Spleen (tissue), 11 donors: ENCODE measurements at regions not wholly inside any gene's neighbourhood (a gene's known extent, or its start where the extent isn't known, plus 50 kb on each side); places are given as distances from the start of the nearest gene placed in this dataset.

Source experiments
- DNase-seq: peaks from one replicate; pipeline ENCODE4 v3.0.0-alpha.2; 2020
- H3K27ac ChIP-seq, 8 donors: fragments of 200-600 bp; sonication (generic) in 7 of 8; 1 replicate in 4 of 8; 2 replicates in 4 of 8; pipeline versions ENCODE4 v1.5.0 to v1.8.0; 2016 to 2021; ENCODE audit warnings: inconsistent platforms in 4 of 8, mild to moderate bottlenecking in 4 of 8, moderate library complexity in 1 of 8
- H3K27me3 ChIP-seq, 7 donors: fragments of 200-600 bp; sonication (generic) in 6 of 7; replicated peaks in 1 of 7; 1 replicate in 4 of 7; 2 replicates in 3 of 7; pipeline versions ENCODE4 v1.5.0 to v1.8.0; 2016 to 2021; ENCODE audit warnings: inconsistent platforms in 3 of 7, mild to moderate bottlenecking in 1 of 7
- H3K36me3 ChIP-seq, 6 donors: fragments of 200-600 bp; sonication (generic) in 5 of 6; 1 replicate in 4 of 6; 2 replicates in 2 of 6; pipeline versions ENCODE4 v1.5.0 to v1.8.0; 2016 to 2021; ENCODE audit warnings: inconsistent platforms in 2 of 6
- H3K4me1 ChIP-seq, 6 donors: fragments of 200-600 bp; sonication (generic) in 5 of 6; 1 replicate in 3 of 6; 2 replicates in 3 of 6; pipeline versions ENCODE4 v1.5.0 to v1.8.0; 2016 to 2021; ENCODE audit warnings: inconsistent platforms in 3 of 6
- H3K4me3 ChIP-seq, 8 donors: fragments of 200-600 bp; sonication (generic) in 7 of 8; 1 replicate in 4 of 8; 2 replicates in 4 of 8; pipeline versions ENCODE4 v1.5.0 to v1.8.0; 2016 to 2021; ENCODE audit warnings: inconsistent platforms in 4 of 8, mild to moderate bottlenecking in 4 of 8, moderate library complexity in 2 of 8
- H3K9me3 ChIP-seq, 8 donors: fragments of 200-600 bp; sonication (generic) in 7 of 8; 1 replicate in 4 of 8; 2 replicates in 4 of 8; pipeline versions ENCODE4 v1.5.0 to v1.8.0; 2016 to 2021; ENCODE audit warnings: inconsistent platforms in 4 of 8
- POLR2A ChIP-seq, 3 donors: fragments of 450-650 bp; IDR thresholded peaks; one replicate each; pipeline ENCODE4 v1.5.1; 2017; ENCODE audit warnings: antibody characterized with exemption in 3 of 3, mild to moderate bottlenecking in 1 of 3
- POLR2AphosphoS5 ChIP-seq, 3 donors: sonication (generic); formaldehyde crosslinking; IDR thresholded peaks; one replicate each; pipeline ENCODE4 v1.5.1; 2017; ENCODE audit warnings: antibody characterized with exemption in 3 of 3
- WGBS, 5 donors: extraction: QIAGEN DNeasy Blood & Tissue Kit in 3 of 5; methylation state at CpG; one replicate each; pipeline versions ENCODE4 v1.1.5 to v1.1.7; 2013 to 2018; 5-methylcytosine and 5-hydroxymethylcytosine counted together
- intact Hi-C: fragments of 100-400 bp; cut with DNase I; formaldehyde crosslinking; loops from one replicate; pipeline ENCODE4 v1.15.0; 2023; ENCODE audit warnings: low total_unique reads
- TF ChIP-seq, protein P1 (sequence below), 11 experiments: fragments of 200-600 bp in 7 of 11; fragments of 450-650 bp in 4 of 11; sonication (generic) in 4 of 11; IDR thresholded peaks in 8 of 11; conservative IDR thresholded peaks in 3 of 11; 1 replicate in 7 of 11; 2 replicates in 4 of 11; pipeline versions ENCODE4 v1.4.0 to v1.8.0; 2016 to 2021; ENCODE audit warnings: antibody characterized with exemption in 11 of 11, inconsistent platforms in 4 of 11, mild to moderate bottlenecking in 1 of 11
- donor health status: healthy with polysubstance abuse.
- donor health status: DM: no; HTN: no; CAD: no; lungs with moderate emphysema.
- donor health status: DM: no; HTN: no; CAD: no.
- donor health status: Bipolar disorder and iron deficiency.
- donor health status: healthy.
- donor health status: DM: no; HTN: no; CAD: no.
- donor health status: DM: yes; HTN: yes; CAD: no.

- WGBS, 5 donors: 80 to 96% (median 89%) methylated on average over 1 of the region's 1 CpG
- TF ChIP-seq POLR2AphosphoS5 (IDR thresholded peaks at IDR 0.05) (no peak), POLR2A (IDR thresholded peaks at IDR 0.05) (no peak)
- TF ChIP-seq, protein P1, sequence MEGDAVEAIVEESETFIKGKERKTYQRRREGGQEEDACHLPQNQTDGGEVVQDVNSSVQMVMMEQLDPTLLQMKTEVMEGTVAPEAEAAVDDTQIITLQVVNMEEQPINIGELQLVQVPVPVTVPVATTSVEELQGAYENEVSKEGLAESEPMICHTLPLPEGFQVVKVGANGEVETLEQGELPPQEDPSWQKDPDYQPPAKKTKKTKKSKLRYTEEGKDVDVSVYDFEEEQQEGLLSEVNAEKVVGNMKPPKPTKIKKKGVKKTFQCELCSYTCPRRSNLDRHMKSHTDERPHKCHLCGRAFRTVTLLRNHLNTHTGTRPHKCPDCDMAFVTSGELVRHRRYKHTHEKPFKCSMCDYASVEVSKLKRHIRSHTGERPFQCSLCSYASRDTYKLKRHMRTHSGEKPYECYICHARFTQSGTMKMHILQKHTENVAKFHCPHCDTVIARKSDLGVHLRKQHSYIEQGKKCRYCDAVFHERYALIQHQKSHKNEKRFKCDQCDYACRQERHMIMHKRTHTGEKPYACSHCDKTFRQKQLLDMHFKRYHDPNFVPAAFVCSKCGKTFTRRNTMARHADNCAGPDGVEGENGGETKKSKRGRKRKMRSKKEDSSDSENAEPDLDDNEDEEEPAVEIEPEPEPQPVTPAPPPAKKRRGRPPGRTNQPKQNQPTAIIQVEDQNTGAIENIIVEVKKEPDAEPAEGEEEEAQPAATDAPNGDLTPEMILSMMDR (IDR thresholded peaks at IDR 0.05 in 8 of 11, conservative IDR thresholded peaks at IDR 0.05 in 3 of 11): no peak
- H3K9me3 ChIP-seq: peaks cover 0 to 9% (median 1%) of the 10 kb centered on the region in 8 donors
- no peak overlapping the region for H3K27ac ChIP-seq
- intact Hi-C loops: no loop called here
- no peak for DNase-seq
- no peaks in the 10 kb centered on the region for H3K36me3 ChIP-seq
- H3K4me1 ChIP-seq: no peaks in the 10 kb centered on the region
- no peaks in the 10 kb centered on the region for H3K27me3 ChIP-seq
- H3K4me3 ChIP-seq: no peak overlapping the region
Observed at GRCh38 chr6:91720324-91720723, 1133.5 kb upstream of the MAP3K7 start.

- no peaks in the 10 kb centered on the region for H3K36me3 ChIP-seq
- no peak for TF ChIP-seq POLR2AphosphoS5 (IDR thresholded peaks at IDR 0.05)
- TF ChIP-seq POLR2A (IDR thresholded peaks at IDR 0.05): no peak
- TF ChIP-seq, protein P1 (IDR thresholded peaks at IDR 0.05 in 8 of 11, conservative IDR thresholded peaks at IDR 0.05 in 3 of 11): no peak
- H3K4me1 ChIP-seq: no peaks in the 10 kb centered on the region
- no peaks in the 10 kb centered on the region for H3K27me3 ChIP-seq
- WGBS, 5 donors: 42 to 67% (median 48%) methylated on average over 1 of the region's 1 CpG
- intact Hi-C loops: no loop called here
- no peak for DNase-seq
- no peaks in the 10 kb centered on the region for H3K9me3 ChIP-seq
- H3K4me3 ChIP-seq: no peak overlapping the region
- no peak overlapping the region for H3K27ac ChIP-seq
Observed at GRCh38 chr6:91719414-91719813, 1132.5 kb upstream of the MAP3K7 start.

GRCh38 chr6:91718198-91718597, 1131.3 kb upstream of the MAP3K7 start:
- H3K36me3 ChIP-seq: no peaks in the 10 kb centered on the region
- no peaks in the 10 kb centered on the region for H3K27me3 ChIP-seq
- H3K9me3 ChIP-seq: no peaks in the 10 kb centered on the region
- no peaks in the 10 kb centered on the region for H3K4me1 ChIP-seq
- intact Hi-C loops: no loop called here
- 28 to 39% (median 30%) methylated on average over 2 of the region's 2 CpGs for WGBS, 5 donors
- no peak overlapping the region for H3K27ac ChIP-seq
- no peak overlapping the region for H3K4me3 ChIP-seq
- TF ChIP-seq POLR2AphosphoS5 (IDR thresholded peaks at IDR 0.05): no peak
- TF ChIP-seq, protein P1 (IDR thresholded peaks at IDR 0.05 in 8 of 11, conservative IDR thresholded peaks at IDR 0.05 in 3 of 11): no peak
- TF ChIP-seq POLR2A (IDR thresholded peaks at IDR 0.05): no peak
- no peak for DNase-seq

- no peaks in the 10 kb centered on the region for H3K9me3 ChIP-seq
- H3K27ac ChIP-seq: no peak overlapping the region
- H3K4me3 ChIP-seq: no peak overlapping the region
- intact Hi-C loops: no loop called here
- no peaks in the 10 kb centered on the region for H3K36me3 ChIP-seq
- H3K27me3 ChIP-seq: no peaks in the 10 kb centered on the region
- DNase-seq: no peak
- no peak for TF ChIP-seq POLR2A (IDR thresholded peaks at IDR 0.05)
- H3K4me1 ChIP-seq: no peaks in the 10 kb centered on the region
Observed at GRCh38 chr6:91717094-91717493, 1130.2 kb upstream of the MAP3K7 start.

GRCh38 chr6:91716361-91716760, 1129.5 kb upstream of the MAP3K7 start:
- H3K27ac ChIP-seq: no peak overlapping the region
- WGBS, 5 donors: 80 to 86% (median 83%) methylated on average over 3 of the region's 3 CpGs

More at GRCh38 chr6:91716361-91716760, 1129.5 kb upstream of the MAP3K7 start:
- H3K9me3 ChIP-seq: no peaks in the 10 kb centered on the region
- intact Hi-C loops: no loop called here
- no peak overlapping the region for H3K4me3 ChIP-seq
- no peak for DNase-seq
- H3K27me3 ChIP-seq: no peaks in the 10 kb centered on the region
- H3K36me3 ChIP-seq: no peaks in the 10 kb centered on the region
- TF ChIP-seq POLR2A (IDR thresholded peaks at IDR 0.05) (no peak), POLR2AphosphoS5 (IDR thresholded peaks at IDR 0.05) (no peak)
- no peaks in the 10 kb centered on the region for H3K4me1 ChIP-seq
